IMR-90 (cell line): ENCODE measurements at regions not wholly inside any gene's neighbourhood (a gene's known extent, or its start where the extent isn't known, plus 50 kb on each side); places are given as distances from the start of the nearest gene placed in this dataset.
"Not testable (repeated sequence)": the region's sequence is repeated elsewhere in the genome, so short reads cannot be mapped to it uniquely, and the experiment has no call there.

Experiments used
- FOS ChIP-seq: fragments of 150-350 bp; IDR thresholded peaks from 2 replicates; pipeline ENCODE4 v1.6.1; 2016; ENCODE audit warnings: low read depth, low read length
- MAFK ChIP-seq: IDR thresholded peaks from 2 replicates; pipeline ENCODE4 v1.6.1; 2012; ENCODE audit warnings: low read depth, low read length, improper control_type of control experiment
- TF ChIP-seq, protein P1 (sequence below): conservative IDR thresholded peaks from 2 replicates; pipeline ENCODE4 v1.5.1; 2012; ENCODE audit warnings: mild to moderate bottlenecking, low read depth, low read length, improper control_type of control experiment

DNA sequence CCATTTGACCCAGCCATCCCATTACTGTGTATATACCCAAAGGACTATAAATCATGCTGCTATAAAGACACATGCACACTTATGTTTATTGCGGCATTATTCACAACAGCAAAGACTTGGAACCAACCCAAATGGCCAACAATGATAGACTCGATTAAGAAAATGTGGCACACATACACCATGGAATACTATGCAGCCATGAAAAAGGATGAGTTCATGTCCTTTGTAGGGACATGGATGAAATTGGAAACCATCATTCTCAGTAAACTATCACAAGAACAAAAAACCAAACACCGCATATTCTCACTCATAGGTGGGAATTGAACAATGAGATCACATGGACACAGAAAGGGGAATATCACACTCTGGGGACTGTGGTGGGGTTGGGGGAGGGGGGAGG is 242.7 kb upstream of the FOXF1 start:
- TF ChIP-seq, protein P1, sequence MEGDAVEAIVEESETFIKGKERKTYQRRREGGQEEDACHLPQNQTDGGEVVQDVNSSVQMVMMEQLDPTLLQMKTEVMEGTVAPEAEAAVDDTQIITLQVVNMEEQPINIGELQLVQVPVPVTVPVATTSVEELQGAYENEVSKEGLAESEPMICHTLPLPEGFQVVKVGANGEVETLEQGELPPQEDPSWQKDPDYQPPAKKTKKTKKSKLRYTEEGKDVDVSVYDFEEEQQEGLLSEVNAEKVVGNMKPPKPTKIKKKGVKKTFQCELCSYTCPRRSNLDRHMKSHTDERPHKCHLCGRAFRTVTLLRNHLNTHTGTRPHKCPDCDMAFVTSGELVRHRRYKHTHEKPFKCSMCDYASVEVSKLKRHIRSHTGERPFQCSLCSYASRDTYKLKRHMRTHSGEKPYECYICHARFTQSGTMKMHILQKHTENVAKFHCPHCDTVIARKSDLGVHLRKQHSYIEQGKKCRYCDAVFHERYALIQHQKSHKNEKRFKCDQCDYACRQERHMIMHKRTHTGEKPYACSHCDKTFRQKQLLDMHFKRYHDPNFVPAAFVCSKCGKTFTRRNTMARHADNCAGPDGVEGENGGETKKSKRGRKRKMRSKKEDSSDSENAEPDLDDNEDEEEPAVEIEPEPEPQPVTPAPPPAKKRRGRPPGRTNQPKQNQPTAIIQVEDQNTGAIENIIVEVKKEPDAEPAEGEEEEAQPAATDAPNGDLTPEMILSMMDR: not testable (repeated sequence)
- not testable (repeated sequence) for TF ChIP-seq FOS, MAFK
